DND-41 (cell line): ENCODE measurements at regions not wholly inside any gene's neighbourhood (a gene's known extent, or its start where the extent isn't known, plus 50 kb on each side); places are given as distances from the start of the nearest gene placed in this dataset.

Experiments used
- ATAC-seq: fragments of 200-7000 bp; cut with Tn5 transposase; 3 replicates; pipeline ENCODE4 v1.9.1; 2021; ENCODE audit warnings: low read depth; ENCODE audit not compliant: insufficient read depth
- DNase-seq: peaks from one replicate; pipeline ENCODE4 v3.0.0-alpha.2; 2020
- H2AFZ ChIP-seq: 2 replicates; pipeline ENCODE4 v1.6.0; 2012; ENCODE audit warnings: low read depth, low read length
- H3K27ac ChIP-seq: 2 replicates; pipeline ENCODE4 v1.5.1; 2012; ENCODE audit warnings: low read length, inconsistent platforms
- H3K27me3 ChIP-seq: fragments of 200-600 bp; sonication (generic); 2 replicates; pipeline ENCODE4 v1.6.0; 2012; ENCODE audit warnings: low read length, mild to moderate bottlenecking, inconsistent platforms; ENCODE audit not compliant: insufficient read depth, poor library complexity
- H3K36me3 ChIP-seq: 2 replicates; pipeline ENCODE4 v1.5.1; 2012; ENCODE audit warnings: low read length, inconsistent platforms; ENCODE audit not compliant: insufficient read depth
- H3K4me1 ChIP-seq: 2 replicates; pipeline ENCODE4 v1.5.1; 2012; ENCODE audit warnings: mild to moderate bottlenecking, low read length; ENCODE audit not compliant: insufficient read depth
- H3K4me2 ChIP-seq: 2 replicates; pipeline ENCODE4 v1.6.0; 2012; ENCODE audit warnings: mild to moderate bottlenecking, moderate library complexity, low read length, inconsistent platforms; ENCODE audit not compliant: insufficient read depth
- H3K4me3 ChIP-seq, 2 experiments: fragments of 200-600 bp in 1 of 2; shearing (Covaris generic) in 1 of 2; 2 replicates each; pipeline ENCODE4 v1.5.1; 2012 to 2016; ENCODE audit warnings: inconsistent platforms in 2 of 2, low read length in 2 of 2, mild to moderate bottlenecking in 2 of 2, low read depth in 1 of 2, moderate library complexity in 1 of 2
- H3K79me2 ChIP-seq: 2 replicates; pipeline ENCODE4 v1.6.0; 2012; ENCODE audit warnings: low read length, inconsistent platforms; ENCODE audit not compliant: insufficient read depth
- H3K9ac ChIP-seq: 2 replicates; pipeline ENCODE4 v1.6.0; 2012; ENCODE audit warnings: low read depth, mild to moderate bottlenecking, inconsistent platforms, low read length, moderate library complexity
- H3K9me3 ChIP-seq: 2 replicates; pipeline ENCODE4 v1.5.1; 2012; ENCODE audit warnings: low read length, moderate library complexity, mild to moderate bottlenecking, inconsistent platforms; ENCODE audit not compliant: insufficient read depth, severe bottlenecking
- H4K20me1 ChIP-seq: 2 replicates; pipeline ENCODE4 v1.6.0; 2012; ENCODE audit warnings: low read length; ENCODE audit not compliant: insufficient read depth
- EZH2 ChIP-seq: IDR thresholded peaks from 3 replicates; pipeline ENCODE4 v1.6.1; 2012; ENCODE audit warnings: borderline replicate concordance, low read depth, mild to moderate bottlenecking, moderate library complexity, low read length, inconsistent platforms; ENCODE audit not compliant: severe bottlenecking
- TF ChIP-seq, protein P1 (sequence below): IDR thresholded peaks from 2 replicates; pipeline ENCODE4 v1.5.1; 2012; ENCODE audit warnings: borderline replicate concordance, low read length, moderate library complexity, mild to moderate bottlenecking; ENCODE audit not compliant: poor library complexity, severe bottlenecking; ENCODE audit errors: extremely low read depth

DNA sequence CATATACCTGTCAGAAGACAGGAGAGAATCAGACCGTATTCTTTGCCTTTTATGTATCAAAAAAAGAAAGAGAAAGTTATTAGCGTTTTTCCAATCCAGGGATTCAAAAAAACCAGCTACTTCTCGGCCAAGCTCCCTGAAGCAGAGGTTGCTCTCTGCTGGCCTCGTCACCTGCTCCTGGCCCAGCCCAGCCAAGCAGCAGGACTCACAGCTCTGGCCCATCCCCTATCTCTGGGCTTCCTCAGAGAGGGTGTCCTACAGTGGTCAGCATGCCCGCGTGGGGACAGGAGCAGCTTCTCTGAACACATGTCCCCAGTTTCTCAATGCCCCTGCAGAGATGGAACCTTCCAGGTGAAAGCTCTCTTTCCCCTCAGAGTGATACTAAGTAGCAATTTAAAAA is 209.0 kb downstream of the URI1 start:
- no peaks in the 10 kb centered on the region for H3K4me1 ChIP-seq

DNA sequence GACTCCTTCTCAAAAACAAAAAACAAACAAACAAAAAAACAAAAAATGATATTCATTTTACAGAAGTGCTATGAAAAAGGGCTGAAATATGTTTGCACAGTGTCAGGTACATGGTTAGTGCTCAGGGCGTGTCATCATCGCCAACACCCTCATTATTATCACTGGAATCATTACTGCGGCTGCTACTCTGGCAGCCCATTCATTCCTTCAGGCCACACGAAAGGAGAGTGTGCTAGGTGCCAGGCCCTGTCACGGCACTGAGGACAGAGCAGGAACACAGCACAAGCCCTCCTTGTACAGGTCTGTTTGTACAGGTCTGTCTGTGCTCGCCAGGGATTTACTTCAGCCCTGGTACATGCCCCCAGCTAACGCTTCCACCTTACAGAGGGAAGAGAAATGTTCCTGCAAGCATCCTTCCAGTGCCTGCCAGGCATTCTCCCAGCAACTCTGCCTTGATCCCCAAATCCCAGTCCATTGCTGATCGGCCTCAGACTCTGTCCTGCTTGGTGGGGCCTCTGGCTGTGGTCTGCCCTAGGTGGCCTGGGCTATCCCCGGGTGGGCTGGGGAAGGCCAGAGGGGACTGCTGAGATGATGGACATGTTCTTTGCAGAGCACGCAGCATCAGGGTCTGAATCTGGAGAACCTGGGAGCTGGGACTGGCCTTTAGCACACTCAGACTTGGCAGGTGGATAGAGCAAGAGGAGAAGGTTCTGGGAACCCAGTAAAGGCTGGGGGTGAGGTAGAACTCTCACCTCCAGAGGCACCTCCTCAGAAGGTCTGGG is 210.7 kb downstream of the URI1 start:
- Histone ChIP-seq H3K4me1 (no peaks in the 10 kb centered on the region), H3K79me2 (no peaks in the 10 kb centered on the region), H3K9me3 (no peaks in the 10 kb centered on the region), H3K36me3 (no peaks in the 10 kb centered on the region), H3K27ac (no peak overlapping the region), H3K27me3 (peaks cover 6% of the 10 kb centered on the region), H3K4me2 (no peak overlapping the region), H2AFZ (no peak overlapping the region), H3K9ac (no peak overlapping the region), H4K20me1 (no peaks in the 10 kb centered on the region), H3K4me3 (no peak overlapping the region)
- TF ChIP-seq EZH2, result no peak
- TF ChIP-seq, protein P1, sequence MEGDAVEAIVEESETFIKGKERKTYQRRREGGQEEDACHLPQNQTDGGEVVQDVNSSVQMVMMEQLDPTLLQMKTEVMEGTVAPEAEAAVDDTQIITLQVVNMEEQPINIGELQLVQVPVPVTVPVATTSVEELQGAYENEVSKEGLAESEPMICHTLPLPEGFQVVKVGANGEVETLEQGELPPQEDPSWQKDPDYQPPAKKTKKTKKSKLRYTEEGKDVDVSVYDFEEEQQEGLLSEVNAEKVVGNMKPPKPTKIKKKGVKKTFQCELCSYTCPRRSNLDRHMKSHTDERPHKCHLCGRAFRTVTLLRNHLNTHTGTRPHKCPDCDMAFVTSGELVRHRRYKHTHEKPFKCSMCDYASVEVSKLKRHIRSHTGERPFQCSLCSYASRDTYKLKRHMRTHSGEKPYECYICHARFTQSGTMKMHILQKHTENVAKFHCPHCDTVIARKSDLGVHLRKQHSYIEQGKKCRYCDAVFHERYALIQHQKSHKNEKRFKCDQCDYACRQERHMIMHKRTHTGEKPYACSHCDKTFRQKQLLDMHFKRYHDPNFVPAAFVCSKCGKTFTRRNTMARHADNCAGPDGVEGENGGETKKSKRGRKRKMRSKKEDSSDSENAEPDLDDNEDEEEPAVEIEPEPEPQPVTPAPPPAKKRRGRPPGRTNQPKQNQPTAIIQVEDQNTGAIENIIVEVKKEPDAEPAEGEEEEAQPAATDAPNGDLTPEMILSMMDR, result no peak
- ATAC-seq (no peak), DNase-seq (no peak)

More for the DNA sequence above, 209.0 kb downstream of the URI1 start:
- H4K20me1 ChIP-seq, result no peaks in the 10 kb centered on the region
- no peak overlapping the region for H3K4me3 ChIP-seq
- H3K79me2 ChIP-seq, result no peaks in the 10 kb centered on the region
- H3K36me3 ChIP-seq, result no peaks in the 10 kb centered on the region
- no peak overlapping the region for H3K27ac ChIP-seq
- no peak for TF ChIP-seq EZH2
- TF ChIP-seq, protein P1, result no peak
- no peak overlapping the region for H3K4me2 ChIP-seq
- peaks cover 3% of the 10 kb centered on the region for H3K27me3 ChIP-seq
- H3K9ac ChIP-seq, result no peak overlapping the region
- H2AFZ ChIP-seq, result no peak overlapping the region
- ATAC-seq, result no peak
- DNase-seq, result no peak
- no peaks in the 10 kb centered on the region for H3K9me3 ChIP-seq

DNA sequence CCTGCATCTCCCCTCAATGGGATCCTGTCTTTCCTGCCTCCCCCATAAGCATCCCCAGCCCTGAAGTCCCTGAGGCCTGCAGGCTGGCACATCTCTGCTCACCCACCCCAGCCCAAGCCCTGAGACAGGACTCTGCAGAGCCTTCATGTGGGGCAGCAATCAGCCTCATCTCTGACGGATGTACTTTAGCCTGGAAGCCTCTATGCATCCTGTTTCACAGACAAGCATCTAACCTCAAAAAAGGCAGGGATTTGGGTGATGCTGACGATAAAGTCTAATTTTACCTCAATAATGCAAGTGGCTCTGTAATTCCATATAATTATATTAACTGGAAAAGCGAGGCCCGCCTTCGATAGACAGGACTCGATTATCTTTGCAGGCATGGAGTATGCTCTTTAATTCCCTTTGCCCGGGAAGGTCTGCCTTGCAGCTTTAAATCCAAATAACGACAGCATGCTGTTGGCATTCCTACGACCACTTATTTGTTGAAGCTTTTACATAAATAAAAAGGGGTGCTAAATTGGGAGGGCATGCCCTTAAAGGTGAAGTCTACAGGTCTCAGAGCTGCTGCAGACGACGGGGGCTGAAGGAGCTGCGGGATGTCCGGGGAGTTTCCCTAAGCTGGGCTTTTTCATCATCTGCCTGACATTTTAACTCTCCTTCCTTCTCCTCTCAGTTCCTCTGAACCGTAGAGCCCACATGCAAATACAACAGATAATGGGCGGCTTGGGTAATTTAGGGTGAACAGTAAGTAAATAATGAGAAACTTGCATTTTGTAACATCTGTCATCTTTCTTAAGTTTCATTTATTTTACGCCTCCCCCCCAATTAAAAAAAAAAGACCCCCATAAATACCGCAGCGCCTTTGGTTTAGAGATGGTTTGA is 211.5 kb downstream of the URI1 start:
- no peaks in the 10 kb centered on the region for H3K4me1 ChIP-seq
- no peak overlapping the region for H3K4me3 ChIP-seq
- no peaks in the 10 kb centered on the region for H3K79me2 ChIP-seq
- no peaks in the 10 kb centered on the region for H4K20me1 ChIP-seq
- H3K4me2 ChIP-seq, result no peak overlapping the region
- peaks cover 6% of the 10 kb centered on the region for H3K27me3 ChIP-seq
- no peaks in the 10 kb centered on the region for H3K36me3 ChIP-seq
- TF ChIP-seq, protein P1, result no peak
- TF ChIP-seq EZH2, result no peak
- ATAC-seq (peak; percentile 29; the same call in 1 of the 3 replicates), DNase-seq (no peak)
- H3K27ac ChIP-seq, result no peak overlapping the region
- no peak overlapping the region for H3K9ac ChIP-seq
- H2AFZ ChIP-seq, result no peak overlapping the region
- H3K9me3 ChIP-seq, result no peaks in the 10 kb centered on the region
